Keratinocyte (primary cell): ENCODE measurements at regions not wholly inside any gene's neighbourhood (a gene's known extent, or its start where the extent isn't known, plus 50 kb on each side); places are given as distances from the start of the nearest gene placed in this dataset.

Source experiments
- DNase-seq: peaks from one replicate; pipeline ENCODE4 v3.0.0-alpha.2; 2011; ENCODE audit warnings: low read depth, missing footprints, low spot score
- FAIRE-seq: peaks from 2 replicates; lab custom pipeline; 2011; peaks lifted over from hg19 to GRCh38; lab: Jason Lieb, UNC
- H2AFZ ChIP-seq: 2 replicates; pipeline ENCODE4 v1.6.0; 2012; ENCODE audit warnings: low read length, control low read depth, inconsistent platforms; ENCODE audit not compliant: control insufficient read depth
- H3K27ac ChIP-seq: 2 replicates; pipeline ENCODE4 v1.5.1; 2011; ENCODE audit warnings: low read length; ENCODE audit not compliant: control insufficient read depth, insufficient read depth
- H3K27me3 ChIP-seq: 3 replicates; pipeline ENCODE4 v1.6.0; 2011; ENCODE audit warnings: low read length; ENCODE audit not compliant: control insufficient read depth, insufficient read depth; ENCODE audit errors: extremely low read depth
- H3K36me3 ChIP-seq, 2 experiments: 2 replicates in 1 of 2; 3 replicates in 1 of 2; pipeline ENCODE4 v1.5.1; 2011; ENCODE audit warnings: low read length in 2 of 2, mild to moderate bottlenecking in 1 of 2; ENCODE audit not compliant: control insufficient read depth in 2 of 2, insufficient read depth in 2 of 2; ENCODE audit errors: extremely low read depth in 1 of 2
- H3K4me1 ChIP-seq: 3 replicates; pipeline ENCODE4 v1.5.1; 2011; ENCODE audit warnings: low read length; ENCODE audit not compliant: control insufficient read depth, insufficient read depth; ENCODE audit errors: extremely low read depth
- H3K4me2 ChIP-seq: 3 replicates; pipeline ENCODE4 v1.6.0; 2011; ENCODE audit warnings: low read depth, low read length; ENCODE audit not compliant: control insufficient read depth, insufficient read depth; ENCODE audit errors: extremely low read depth
- H3K4me3 ChIP-seq, 3 experiments: fragments of 200-600 bp in 1 of 3; sonication (generic) in 1 of 3; 2 replicates in 2 of 3; 3 replicates in 1 of 3; pipeline ENCODE4 v1.5.1; 2011 to 2016; ENCODE audit warnings: low read length in 3 of 3, mild to moderate bottlenecking in 3 of 3, control low read depth in 2 of 3, inconsistent platforms in 1 of 3, low read depth in 1 of 3, mixed read lengths in 1 of 3, mixed run types in 1 of 3, moderate library complexity in 1 of 3; ENCODE audit not compliant: control insufficient read depth in 2 of 3, insufficient read depth in 2 of 3; ENCODE audit errors: extremely low read depth in 1 of 3
- H3K79me2 ChIP-seq: 2 replicates; pipeline ENCODE4 v1.6.0; 2012; ENCODE audit warnings: low read length; ENCODE audit not compliant: control insufficient read depth, insufficient read depth
- H3K9ac ChIP-seq: 3 replicates; pipeline ENCODE4 v1.6.0; 2011; ENCODE audit warnings: low read length; ENCODE audit not compliant: control insufficient read depth, insufficient read depth; ENCODE audit errors: extremely low read depth
- H3K9me1 ChIP-seq: 3 replicates; pipeline ENCODE4 v1.6.0; 2011; ENCODE audit warnings: low read length; ENCODE audit not compliant: control insufficient read depth, insufficient read depth; ENCODE audit errors: extremely low read depth
- H3K9me3 ChIP-seq: 2 replicates; pipeline ENCODE4 v1.5.1; 2012; ENCODE audit warnings: low read depth, low read length; ENCODE audit not compliant: control insufficient read depth
- H4K20me1 ChIP-seq: 3 replicates; pipeline ENCODE4 v1.6.0; 2011; ENCODE audit warnings: low read length; ENCODE audit not compliant: control insufficient read depth, insufficient read depth; ENCODE audit errors: extremely low read depth
- EZH2 ChIP-seq: IDR thresholded peaks from one replicate; pipeline ENCODE4 v1.6.1; 2012; ENCODE audit warnings: inconsistent platforms, mild to moderate bottlenecking, low read length, moderate library complexity
- dilution Hi-C: fragments of 300-500 bp; cut with MboI; formaldehyde crosslinking; loops from one replicate; pipeline ENCODE4 v1.7.0; 2020; ENCODE audit warnings: low sequenced_read_pairs; ENCODE audit not compliant: extremely low pct_ligation_motif_present
- TF ChIP-seq, protein P1 (sequence below), 3 experiments: IDR thresholded peaks in 1 of 3; conservative IDR thresholded peaks in 1 of 3; optimal IDR thresholded peaks in 1 of 3; 2 replicates in 2 of 3; 3 replicates in 1 of 3; pipeline versions ENCODE3 to v1.5.1; 2011; ENCODE audit warnings: low read length in 3 of 3, mild to moderate bottlenecking in 3 of 3, moderate library complexity in 2 of 3, control low read depth in 1 of 3, inconsistent platforms in 1 of 3; ENCODE audit not compliant: insufficient read depth in 2 of 3; ENCODE audit errors: extremely low read depth in 1 of 3

DNA sequence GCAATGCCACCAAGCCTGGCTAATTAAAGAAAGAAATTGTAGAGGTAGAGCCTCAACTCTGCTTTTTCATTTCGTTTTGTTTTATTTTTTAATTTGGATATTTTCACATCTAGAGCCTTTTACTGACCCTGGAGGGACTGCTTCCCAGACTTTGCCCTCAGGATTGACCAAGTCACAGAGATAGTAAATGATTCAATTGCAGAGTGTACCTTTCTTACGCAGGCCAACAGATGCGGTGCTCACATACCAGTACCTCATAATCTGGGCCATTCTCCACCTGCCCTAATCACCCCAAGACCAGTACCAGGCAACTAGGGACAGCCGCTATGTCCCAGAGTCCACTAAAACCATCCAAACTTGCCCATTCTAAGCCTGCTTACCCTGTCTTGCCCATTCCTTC, 110.8 kb downstream of the DDX1 start:
- H3K4me1 ChIP-seq = no peaks in the 10 kb centered on the region
- DNase-seq (no peak), FAIRE-seq (no peak)
- no peak overlapping the region for H2AFZ ChIP-seq
- H3K27ac ChIP-seq = no peak overlapping the region
- H3K27me3 ChIP-seq = no peaks in the 10 kb centered on the region
- H3K9me1 ChIP-seq = no peaks in the 10 kb centered on the region
- H3K9ac ChIP-seq = no peak overlapping the region
- H3K4me2 ChIP-seq = no peak overlapping the region
- no peaks in the 10 kb centered on the region for H3K36me3 ChIP-seq
- no peaks in the 10 kb centered on the region for H4K20me1 ChIP-seq
- TF ChIP-seq EZH2 = no peak
- TF ChIP-seq, protein P1, sequence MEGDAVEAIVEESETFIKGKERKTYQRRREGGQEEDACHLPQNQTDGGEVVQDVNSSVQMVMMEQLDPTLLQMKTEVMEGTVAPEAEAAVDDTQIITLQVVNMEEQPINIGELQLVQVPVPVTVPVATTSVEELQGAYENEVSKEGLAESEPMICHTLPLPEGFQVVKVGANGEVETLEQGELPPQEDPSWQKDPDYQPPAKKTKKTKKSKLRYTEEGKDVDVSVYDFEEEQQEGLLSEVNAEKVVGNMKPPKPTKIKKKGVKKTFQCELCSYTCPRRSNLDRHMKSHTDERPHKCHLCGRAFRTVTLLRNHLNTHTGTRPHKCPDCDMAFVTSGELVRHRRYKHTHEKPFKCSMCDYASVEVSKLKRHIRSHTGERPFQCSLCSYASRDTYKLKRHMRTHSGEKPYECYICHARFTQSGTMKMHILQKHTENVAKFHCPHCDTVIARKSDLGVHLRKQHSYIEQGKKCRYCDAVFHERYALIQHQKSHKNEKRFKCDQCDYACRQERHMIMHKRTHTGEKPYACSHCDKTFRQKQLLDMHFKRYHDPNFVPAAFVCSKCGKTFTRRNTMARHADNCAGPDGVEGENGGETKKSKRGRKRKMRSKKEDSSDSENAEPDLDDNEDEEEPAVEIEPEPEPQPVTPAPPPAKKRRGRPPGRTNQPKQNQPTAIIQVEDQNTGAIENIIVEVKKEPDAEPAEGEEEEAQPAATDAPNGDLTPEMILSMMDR (optimal IDR thresholded peaks at IDR 0.05 in 1 of 3, IDR thresholded peaks at IDR 0.05 in 1 of 3, conservative IDR thresholded peaks at IDR 0.05 in 1 of 3; ENCODE audit: extremely low read depth in 1 of 3, insufficient read depth in 2 of 3, low read length in 3 of 3) = no peak
- dilution Hi-C loops = no loop called here
- no peak overlapping the region for H3K4me3 ChIP-seq
- H3K9me3 ChIP-seq = no peaks in the 10 kb centered on the region
- no peaks in the 10 kb centered on the region for H3K79me2 ChIP-seq

DNA sequence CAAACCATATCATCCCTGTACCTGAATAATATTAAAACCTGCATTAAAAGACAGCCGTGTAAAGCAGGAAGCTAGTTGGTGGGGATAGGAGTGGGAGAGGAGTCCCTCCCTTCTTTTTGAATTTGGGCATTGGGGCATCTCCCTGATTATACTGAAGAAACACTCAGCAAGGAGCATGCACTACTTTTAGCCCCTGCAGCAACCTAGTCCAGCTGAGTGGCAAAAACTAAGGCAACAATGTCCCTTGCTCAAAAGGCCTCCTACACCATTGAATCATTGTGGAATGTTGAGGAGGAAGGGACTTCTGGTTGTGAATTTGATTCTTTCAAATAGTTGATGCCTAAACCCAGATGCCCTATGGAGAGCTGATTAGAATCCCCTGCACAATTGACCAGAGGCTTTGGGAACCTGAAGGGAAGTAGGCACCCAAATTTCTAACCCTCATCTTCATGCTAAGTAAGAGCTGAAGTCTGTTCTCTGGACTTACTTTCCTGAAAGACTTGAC, 111.7 kb downstream of the DDX1 start:
- dilution Hi-C loops = no loop called here
- Histone ChIP-seq H3K9me3 (no peaks in the 10 kb centered on the region), H3K36me3 (no peaks in the 10 kb centered on the region), H3K9me1 (no peaks in the 10 kb centered on the region), H2AFZ (no peak overlapping the region), H3K4me2 (no peak overlapping the region), H3K9ac (no peak overlapping the region), H3K79me2 (no peaks in the 10 kb centered on the region), H3K27ac (no peak overlapping the region), H4K20me1 (no peaks in the 10 kb centered on the region), H3K4me1 (no peaks in the 10 kb centered on the region), H3K27me3 (no peaks in the 10 kb centered on the region), H3K4me3 (no peak overlapping the region)
- TF ChIP-seq, protein P1 (optimal IDR thresholded peaks at IDR 0.05 in 1 of 3, IDR thresholded peaks at IDR 0.05 in 1 of 3, conservative IDR thresholded peaks at IDR 0.05 in 1 of 3; ENCODE audit: extremely low read depth in 1 of 3, insufficient read depth in 2 of 3, low read length in 3 of 3) = no peak
- TF ChIP-seq EZH2 = no peak
- FAIRE-seq (no peak), DNase-seq (no peak)
